Osteoblast (primary cell): ENCODE measurements at regions not wholly inside any gene's neighbourhood (a gene's known extent, or its start where the extent isn't known, plus 50 kb on each side); places are given as distances from the start of the nearest gene placed in this dataset.

ENCODE experiments used
- DNase-seq: peaks from one replicate; pipeline ENCODE4 v3.0.0; 2011; ENCODE audit warnings: low spot score, mixed read lengths; ENCODE audit not compliant: insufficient read length; ENCODE audit errors: missing footprints
- H2AFZ ChIP-seq: 2 replicates; pipeline ENCODE4 v1.6.0; 2011; ENCODE audit warnings: mild to moderate bottlenecking, low read length
- H3K27ac ChIP-seq: 2 replicates; pipeline ENCODE4 v1.5.1; 2011; ENCODE audit warnings: mild to moderate bottlenecking, low read depth, low read length, moderate library complexity
- H3K27me3 ChIP-seq: 2 replicates; pipeline ENCODE4 v1.6.0; 2012; ENCODE audit warnings: mild to moderate bottlenecking, control low read depth, inconsistent platforms, low read length, moderate library complexity; ENCODE audit not compliant: insufficient read depth
- H3K36me3 ChIP-seq: 2 replicates; pipeline ENCODE4 v1.5.1; 2011; ENCODE audit warnings: mild to moderate bottlenecking, low read length, control low read depth, moderate library complexity; ENCODE audit not compliant: insufficient read depth
- H3K4me1 ChIP-seq: 2 replicates; pipeline ENCODE4 v1.5.1; 2011; ENCODE audit warnings: mild to moderate bottlenecking, low read length, control low read depth, moderate library complexity; ENCODE audit not compliant: insufficient read depth
- H3K4me2 ChIP-seq: 2 replicates; pipeline ENCODE4 v1.6.0; 2011; ENCODE audit warnings: mild to moderate bottlenecking, low read length; ENCODE audit not compliant: insufficient read depth
- H3K4me3 ChIP-seq: fragments of 200-600 bp; sonication (generic); 3 replicates; pipeline ENCODE4 v1.5.1; 2012; ENCODE audit warnings: mild to moderate bottlenecking, low read length, inconsistent platforms; ENCODE audit not compliant: insufficient read depth
- H3K79me2 ChIP-seq: 2 replicates; pipeline ENCODE4 v1.6.0; 2012; ENCODE audit warnings: mild to moderate bottlenecking, low read length, control low read depth, inconsistent platforms; ENCODE audit not compliant: insufficient read depth
- H3K9me3 ChIP-seq: 2 replicates; pipeline ENCODE4 v1.5.1; 2011; ENCODE audit warnings: low read depth, low read length, control low read depth
- H4K20me1 ChIP-seq: 2 replicates; pipeline ENCODE4 v1.6.0; 2012; ENCODE audit warnings: mild to moderate bottlenecking, low read length, control low read depth; ENCODE audit not compliant: insufficient read depth
- CTCF ChIP-seq: IDR thresholded peaks from 2 replicates; pipeline ENCODE4 v1.5.1; 2011; ENCODE audit warnings: mild to moderate bottlenecking, low read depth, low read length, moderate library complexity; ENCODE audit errors: extremely low read depth

GRCh38 chr12:105841840-105842239 lies 296.9 kb downstream of the NUAK1 start:
- H2AFZ ChIP-seq: no peak overlapping the region
- no peaks in the 10 kb centered on the region for H3K4me1 ChIP-seq
- H3K9me3 ChIP-seq: no peaks in the 10 kb centered on the region
- no peaks in the 10 kb centered on the region for H4K20me1 ChIP-seq
- H3K4me3 ChIP-seq: no peak overlapping the region
- no peak for TF ChIP-seq CTCF
- no peak for DNase-seq
- H3K36me3 ChIP-seq: no peaks in the 10 kb centered on the region
- no peak overlapping the region for H3K27ac ChIP-seq
- H3K4me2 ChIP-seq: no peak overlapping the region
- no peaks in the 10 kb centered on the region for H3K27me3 ChIP-seq
- H3K79me2 ChIP-seq: no peaks in the 10 kb centered on the region

GRCh38 chr12:105843561-105843960 lies 295.2 kb downstream of the NUAK1 start:
- no peak for TF ChIP-seq CTCF
- H3K4me1 ChIP-seq: no peaks in the 10 kb centered on the region
- no peaks in the 10 kb centered on the region for H3K27me3 ChIP-seq
- no peaks in the 10 kb centered on the region for H3K36me3 ChIP-seq
- no peaks in the 10 kb centered on the region for H4K20me1 ChIP-seq
- no peaks in the 10 kb centered on the region for H3K9me3 ChIP-seq
- no peak overlapping the region for H3K27ac ChIP-seq
- no peaks in the 10 kb centered on the region for H3K79me2 ChIP-seq
- H3K4me2 ChIP-seq: no peak overlapping the region
- no peak for DNase-seq
- no peak overlapping the region for H2AFZ ChIP-seq
- H3K4me3 ChIP-seq: no peak overlapping the region

GRCh38 chr12:105843986-105844760 lies 294.6 kb downstream of the NUAK1 start:
- H3K9me3 ChIP-seq: no peaks in the 10 kb centered on the region
- H3K27ac ChIP-seq: no peak overlapping the region
- H4K20me1 ChIP-seq: no peaks in the 10 kb centered on the region
- no peaks in the 10 kb centered on the region for H3K4me1 ChIP-seq
- no peaks in the 10 kb centered on the region for H3K27me3 ChIP-seq
- no peak overlapping the region for H3K4me2 ChIP-seq
- no peak overlapping the region for H2AFZ ChIP-seq
- TF ChIP-seq CTCF: no peak
- H3K4me3 ChIP-seq: no peak overlapping the region
- no peaks in the 10 kb centered on the region for H3K36me3 ChIP-seq
- no peak for DNase-seq
- no peaks in the 10 kb centered on the region for H3K79me2 ChIP-seq

- H3K4me2 ChIP-seq: no peak overlapping the region
- no peaks in the 10 kb centered on the region for H3K4me1 ChIP-seq
- H3K4me3 ChIP-seq: no peak overlapping the region
- H3K36me3 ChIP-seq: no peaks in the 10 kb centered on the region
- no peaks in the 10 kb centered on the region for H3K27me3 ChIP-seq
- H3K27ac ChIP-seq: no peak overlapping the region
- no peaks in the 10 kb centered on the region for H3K79me2 ChIP-seq
- no peak for TF ChIP-seq CTCF
- H3K9me3 ChIP-seq: no peaks in the 10 kb centered on the region
- no peaks in the 10 kb centered on the region for H4K20me1 ChIP-seq
- DNase-seq: no peak
- H2AFZ ChIP-seq: no peak overlapping the region
Observed at GRCh38 chr12:105846331-105846730, 292.4 kb downstream of the NUAK1 start.
